Heart right ventricle (tissue), 16 donors: ENCODE measurements at regions not wholly inside any gene's neighbourhood (a gene's known extent, or its start where the extent isn't known, plus 50 kb on each side); places are given as distances from the start of the nearest gene placed in this dataset.

Source experiments
- ATAC-seq, 8 donors: fragments of 200-7000 bp; cut with Tn5 transposase; one replicate each; pipeline ENCODE4 v1.9.1; 2020; ENCODE audit warnings: mild to moderate bottlenecking in 8 of 8, moderate library complexity in 8 of 8, moderate number of reproducible peaks in 1 of 8
- DNase-seq, 2 donors: peaks; one replicate each; pipeline ENCODE4 v3.0.0-alpha.2; 2020
- H3K27ac ChIP-seq, 10 donors: fragments of 200-600 bp; sonication (generic) in 2 of 10; one replicate each; pipeline versions ENCODE4 v1.5.0 to v1.8.0; 2020 to 2022; ENCODE audit warnings: mild to moderate bottlenecking in 3 of 10
- H3K27me3 ChIP-seq, 7 donors: fragments of 200-600 bp; one replicate each; pipeline ENCODE4 v1.8.0; 2021 to 2022; ENCODE audit warnings: mild to moderate bottlenecking in 2 of 7
- H3K36me3 ChIP-seq, 9 donors: fragments of 200-600 bp; sonication (generic) in 1 of 9; one replicate each; pipeline versions ENCODE4 v1.5.0 to v1.8.0; 2020 to 2022; ENCODE audit warnings: mild to moderate bottlenecking in 2 of 9
- H3K4me1 ChIP-seq, 9 donors: fragments of 200-600 bp; sonication (generic) in 1 of 9; one replicate each; pipeline versions ENCODE4 v1.5.0 to v1.8.0; 2020 to 2022; ENCODE audit warnings: mild to moderate bottlenecking in 4 of 9
- H3K4me3 ChIP-seq, 10 donors: fragments of 200-600 bp; sonication (generic) in 2 of 10; one replicate each; pipeline versions ENCODE4 v1.5.0 to v1.8.0; 2020 to 2022; ENCODE audit warnings: mild to moderate bottlenecking in 7 of 10, moderate library complexity in 2 of 10
- H3K9me3 ChIP-seq, 11 donors: fragments of 200-600 bp in 10 of 11; sonication (generic) in 2 of 11; one replicate each; pipeline versions ENCODE4 v1.5.0 to v1.8.0; 2013 to 2022; ENCODE audit warnings: mild to moderate bottlenecking in 2 of 11, control low read depth in 1 of 11, moderate library complexity in 1 of 11
- CTCF ChIP-seq, 9 donors: fragments of 200-600 bp; sonication (generic) in 2 of 9; IDR thresholded peaks; one replicate each; pipeline versions ENCODE4 v1.5.0 to v1.8.0; 2021 to 2022; ENCODE audit warnings: antibody characterized with exemption in 9 of 9, mild to moderate bottlenecking in 5 of 9, moderate library complexity in 1 of 9
- WGBS, 2 donors: extraction: QIAGEN DNeasy Blood & Tissue Kit; methylation state at CpG; one replicate each; pipeline ENCODE4 v1.1.7; 2013; ENCODE audit warnings: inconsistent platforms in 1 of 2; 5-methylcytosine and 5-hydroxymethylcytosine counted together
- intact Hi-C, 10 donors: fragments of 100-400 bp; cut with DNase I; formaldehyde crosslinking; loops; one replicate each; pipeline versions ENCODE4 v1.11.1 to v1.14.2; 2022
- donor health status: Arrhythmogenic right ventricular cardiomyopathy.
- donor health status: ischemic (EF 13 %, LVEDD 7.1; RV severe dilation, severe dysfunction).
- donor health status: healthy with polysubstance abuse.
- donor health status: DM: no; HTN: yes; CAD: no.
- donor health status: DM: no; HTN: no; CAD: no.
- donor health status: ischemic (EF 25% LVEDD 6.9; RV normal size, moderate dysfunction).
- donor health status: ischemic (EF 25% LVEDD 5.7; RV mildly dilated, moderate dysfunction).
- donor health status: healthy.
- donor health status: DM: yes; HTN: yes; CAD: no.
- donor health status: Ischemic cardiomyopathy.
- donor health status: ischemic (EF 35%, LVEDD 5.7; RV mildly dilated, moderate dysfunction).
- donor health status: nonischemic (EF 11% LVEDD 7.7; RV severe dilation, severe dysfunction).
- donor health status: DM: yes; HTN: yes; CAD: no.
- donor health status: PGD.
- donor health status: ischemic (EF 29% LVEDD 5.4; RV normal size, mild dysfunction).
- donor health status: nonischemic (EF 23%, LVEDD 6.1; RV moderate dilation, normal function).

GRCh38 chr12:60120199-60120598 lies 524.4 kb downstream of the SLC16A7 start:
- intact Hi-C loops: no loop called here
- no peaks in the 10 kb centered on the region for H3K4me1 ChIP-seq
- 80 to 84% methylated on average over 5 of the region's 5 CpGs for WGBS, 2 donors

GRCh38 chr12:60123557-60123956 lies 527.7 kb downstream of the SLC16A7 start:
- no peaks in the 10 kb centered on the region for H3K36me3 ChIP-seq
- H3K4me1 ChIP-seq: no peaks in the 10 kb centered on the region
- H3K27ac ChIP-seq: no peak overlapping the region
- DNase-seq (no peak), ATAC-seq (no peak)
- H3K4me3 ChIP-seq: no peak overlapping the region
- H3K9me3 ChIP-seq: peaks cover 0 to 7% (median 0%) of the 10 kb centered on the region in 11 donors
- intact Hi-C loops: no loop called here
- no peaks in the 10 kb centered on the region for H3K27me3 ChIP-seq
- TF ChIP-seq CTCF (IDR thresholded peaks at IDR 0.05): no peak
- WGBS, 2 donors: 55 to 65% methylated on average over 1 of the region's 1 CpG

More at GRCh38 chr12:60120199-60120598, 524.4 kb downstream of the SLC16A7 start:
- H3K27me3 ChIP-seq: no peaks in the 10 kb centered on the region
- TF ChIP-seq CTCF (IDR thresholded peaks at IDR 0.05): no peak
- no peak overlapping the region for H3K4me3 ChIP-seq
- peaks cover 0 to 7% (median 0%) of the 10 kb centered on the region in 11 donors for H3K9me3 ChIP-seq
- H3K27ac ChIP-seq: no peak overlapping the region
- ATAC-seq: no peak
- no peaks in the 10 kb centered on the region for H3K36me3 ChIP-seq
- DNase-seq: no peak

- ATAC-seq: no peak
- no peak for TF ChIP-seq CTCF (IDR thresholded peaks at IDR 0.05)
These were observed 541.7 kb downstream of the SLC16A7 start for GRCh38 chr12:60137513-60137912.

GRCh38 chr12:60138526-60138925 lies 542.7 kb downstream of the SLC16A7 start:
- no peak for DNase-seq
- Histone ChIP-seq H3K9me3 (no peaks in the 10 kb centered on the region), H3K27ac (no peak overlapping the region), H3K4me1 (no peaks in the 10 kb centered on the region), H3K36me3 (no peaks in the 10 kb centered on the region), H3K27me3 (no peaks in the 10 kb centered on the region), H3K4me3 (no peak overlapping the region)
- 79 to 87% methylated on average over 1 of the region's 1 CpG for WGBS, 2 donors
- ATAC-seq: no peak
- intact Hi-C loops: no loop called here
- TF ChIP-seq CTCF (IDR thresholded peaks at IDR 0.05): no peak

More at GRCh38 chr12:60137513-60137912, 541.7 kb downstream of the SLC16A7 start:
- no peak overlapping the region for H3K27ac ChIP-seq
- H3K9me3 ChIP-seq: no peaks in the 10 kb centered on the region
- intact Hi-C loops: no loop called here
- H3K27me3 ChIP-seq: no peaks in the 10 kb centered on the region
- no peaks in the 10 kb centered on the region for H3K4me1 ChIP-seq
- WGBS, 2 donors: 35 to 72% methylated on average over 1 of the region's 1 CpG
- no peak overlapping the region for H3K4me3 ChIP-seq
- H3K36me3 ChIP-seq: no peaks in the 10 kb centered on the region
- DNase-seq: no peak
